ENCODE measurements at regions not wholly inside any gene's neighbourhood (a gene's known extent, or its start where the extent isn't known, plus 50 kb on each side); places are given as distances from the start of the nearest gene placed in this dataset.

- TF ChIP-seq CTCF (IDR thresholded peaks at IDR 0.05 in 4 of 5, conservative IDR thresholded peaks at IDR 0.05 in 1 of 5) = no peak
- TF ChIP-seq POLR2A (IDR thresholded peaks at IDR 0.05) = no peak
Observed at GRCh38 chr10:91713461-91714072, 80.7 kb upstream of the PPP1R3C start.
